H1 (cell line): ENCODE measurements at regions not wholly inside any gene's neighbourhood (a gene's known extent, or its start where the extent isn't known, plus 50 kb on each side); places are given as distances from the start of the nearest gene placed in this dataset.

Experiments used
- CTCF ChIA-PET: fragments of 300-600 bp; sonication (Branson Sonifier 250); formaldehyde crosslinking; loops from one replicate; lab custom pipeline; 2021; ENCODE audit not compliant: partially characterized antibody; lab: Charles Lee
- POLR2A ChIA-PET: fragments of 300-600 bp; sonication (Branson Sonifier 250); formaldehyde crosslinking; loops from one replicate; lab custom pipeline; 2021; ENCODE audit warnings: inconsistent platforms; ENCODE audit not compliant: partially characterized antibody; lab: Charles Lee
- DNase-seq, 2 experiments: peaks; one replicate each; pipeline versions ENCODE4 v3.0.0 to v3.0.0-alpha.2; 2010 to 2022; ENCODE audit warnings: low spot score in 2 of 2, low read depth in 1 of 2, mixed read lengths in 1 of 2
- FAIRE-seq: peaks from 2 replicates; lab custom pipeline; 2011; peaks lifted over from hg19 to GRCh38; lab: Jason Lieb, UNC
- H2AFZ ChIP-seq: 2 replicates; pipeline ENCODE4 v1.8.1; 2012; ENCODE audit warnings: low read length, inconsistent platforms
- H2AK5ac ChIP-seq: 2 replicates; pipeline ENCODE4 v1.6.1; 2013; ENCODE audit warnings: low read depth, low read length
- H2BK120ac ChIP-seq: replicated peaks from 2 replicates; pipeline ENCODE3; 2013; ENCODE audit warnings: low read depth, low read length, inconsistent platforms
- H2BK12ac ChIP-seq: 2 replicates; pipeline ENCODE4 v1.6.1; 2013; ENCODE audit warnings: low read depth, low read length
- H2BK15ac ChIP-seq: 2 replicates; pipeline ENCODE4 v1.6.1; 2013; ENCODE audit warnings: low read length
- H2BK20ac ChIP-seq: 2 replicates; pipeline ENCODE4 v1.6.1; 2013; ENCODE audit warnings: low read length
- H2BK5ac ChIP-seq: 2 replicates; pipeline ENCODE4 v1.6.1; 2013; ENCODE audit warnings: low read depth, low read length
- H3K14ac ChIP-seq: 2 replicates; pipeline ENCODE4 v1.6.1; 2013; ENCODE audit warnings: inconsistent platforms; ENCODE audit not compliant: insufficient read length
- H3K18ac ChIP-seq: 2 replicates; pipeline ENCODE4 v1.6.1; 2013; ENCODE audit warnings: low read length; ENCODE audit errors: extremely low read depth
- H3K23ac ChIP-seq: 2 replicates; pipeline ENCODE4 v1.6.1; 2013; ENCODE audit warnings: inconsistent platforms; ENCODE audit not compliant: insufficient read length
- H3K23me2 ChIP-seq: 2 replicates; pipeline ENCODE4 v1.6.1; 2013; ENCODE audit warnings: low read depth, low read length
- H3K27ac ChIP-seq: 2 replicates; pipeline ENCODE4 v1.6.1; 2011; ENCODE audit warnings: low read depth, low read length, inconsistent platforms
- H3K27me3 ChIP-seq, 4 experiments: replicated peaks in 1 of 4; 1 replicate in 1 of 4; 2 replicates in 3 of 4; pipeline versions ENCODE4 v1.6.1 to v1.8.1; 2011 to 2013; ENCODE audit warnings: low read length in 3 of 4, mild to moderate bottlenecking in 3 of 4, inconsistent platforms in 2 of 4, mixed read lengths in 2 of 4, moderate library complexity in 1 of 4; ENCODE audit not compliant: control insufficient read depth in 3 of 4, insufficient read depth in 3 of 4; ENCODE audit errors: extremely low read depth in 1 of 4
- H3K36me3 ChIP-seq, 4 experiments: 2 replicates each; pipeline versions ENCODE4 v1.6.1 to v1.8.1; 2011 to 2013; ENCODE audit warnings: mild to moderate bottlenecking in 4 of 4, low read length in 3 of 4, moderate library complexity in 2 of 4, control low read depth in 1 of 4, inconsistent platforms in 1 of 4; ENCODE audit not compliant: insufficient read depth in 4 of 4, control insufficient read depth in 2 of 4
- H3K4ac ChIP-seq: replicated peaks from 2 replicates; pipeline ENCODE3; 2013; ENCODE audit warnings: low read length, low read depth, mixed read lengths, inconsistent platforms; ENCODE audit not compliant: insufficient read length
- H3K4me1 ChIP-seq, 4 experiments: replicated peaks in 1 of 4; 1 replicate in 1 of 4; 2 replicates in 3 of 4; pipeline versions ENCODE4 v1.6.1 to v1.8.1; 2011 to 2013; ENCODE audit warnings: low read length in 3 of 4, inconsistent platforms in 2 of 4, mixed read lengths in 1 of 4; ENCODE audit not compliant: insufficient read depth in 4 of 4, control insufficient read depth in 3 of 4
- H3K4me2 ChIP-seq, 2 experiments: 2 replicates each; pipeline versions ENCODE4 v1.6.1 to v1.8.1; 2011 to 2013; ENCODE audit warnings: low read depth in 2 of 2, low read length in 2 of 2, control low read depth in 1 of 2, inconsistent platforms in 1 of 2, mild to moderate bottlenecking in 1 of 2; ENCODE audit not compliant: insufficient read depth in 1 of 2
- H3K4me3 ChIP-seq, 4 experiments: fragments of 200-600, 300-600 bp in 1 of 4; sonication (generic), shearing (Covaris generic), sonication (Bioruptor Twin) in 1 of 4; 2 replicates each; pipeline versions ENCODE4 v1.5.1 to v1.8.1; 2011 to 2016; ENCODE audit warnings: low read length in 4 of 4, low read depth in 3 of 4, control low read depth in 2 of 4, inconsistent platforms in 2 of 4, mild to moderate bottlenecking in 2 of 4, mixed read lengths in 1 of 4, moderate library complexity in 1 of 4; ENCODE audit not compliant: insufficient read depth in 2 of 4; ENCODE audit errors: extremely low read depth in 1 of 4
- H3K56ac ChIP-seq: replicated peaks from 2 replicates; pipeline ENCODE3; 2013; ENCODE audit warnings: low read depth, mild to moderate bottlenecking, mixed read lengths, low read length, inconsistent platforms; ENCODE audit not compliant: insufficient read length
- H3K79me1 ChIP-seq: 2 replicates; pipeline ENCODE4 v1.6.1; 2013; ENCODE audit warnings: low read depth, low read length, control low read depth
- H3K79me2 ChIP-seq, 2 experiments: 2 replicates each; pipeline versions ENCODE4 v1.6.1 to v1.8.1; 2012 to 2013; ENCODE audit warnings: low read length in 2 of 2, mild to moderate bottlenecking in 2 of 2, inconsistent platforms in 1 of 2; ENCODE audit not compliant: insufficient read depth in 2 of 2, control insufficient read depth in 1 of 2
- H3K9ac ChIP-seq, 4 experiments: replicated peaks in 1 of 4; 1 replicate in 1 of 4; 2 replicates in 3 of 4; pipeline versions ENCODE4 v1.6.1 to v1.8.1; 2011 to 2013; ENCODE audit warnings: low read depth in 3 of 4, low read length in 3 of 4, control low read depth in 2 of 4, mild to moderate bottlenecking in 2 of 4, moderate library complexity in 2 of 4, inconsistent platforms in 1 of 4; ENCODE audit errors: extremely low read depth in 1 of 4
- H3K9me3 ChIP-seq, 2 experiments: 2 replicates each; pipeline versions ENCODE4 v1.6.1 to v1.8.1; 2012 to 2013; ENCODE audit warnings: mild to moderate bottlenecking in 2 of 2, moderate library complexity in 2 of 2, control low read depth in 1 of 2, inconsistent platforms in 1 of 2, low read depth in 1 of 2, low read length in 1 of 2, mixed read lengths in 1 of 2; ENCODE audit not compliant: insufficient read depth in 2 of 2
- H4K20me1 ChIP-seq, 2 experiments: replicated peaks in 1 of 2; 2 replicates each; pipeline versions ENCODE3 to v1.8.1; 2011 to 2013; ENCODE audit warnings: inconsistent platforms in 2 of 2, low read length in 2 of 2, mild to moderate bottlenecking in 1 of 2; ENCODE audit not compliant: insufficient read depth in 2 of 2, control insufficient read depth in 1 of 2
- H4K5ac ChIP-seq: 2 replicates; pipeline ENCODE4 v1.6.1; 2013; ENCODE audit warnings: low read length, low read depth, mixed read lengths, inconsistent platforms; ENCODE audit not compliant: insufficient read length
- H4K8ac ChIP-seq: 2 replicates; pipeline ENCODE4 v1.8.0; 2013; ENCODE audit warnings: mild to moderate bottlenecking, moderate library complexity, low read length, inconsistent platforms; ENCODE audit not compliant: insufficient read depth; ENCODE audit errors: extremely low read depth
- H4K91ac ChIP-seq: replicated peaks from 2 replicates; pipeline ENCODE3; 2013; ENCODE audit warnings: low read length, mixed read lengths, inconsistent platforms; ENCODE audit not compliant: insufficient read length
- CBX5 ChIP-seq: fragments of 300-800, 300-1000 bp; sonication (generic); IDR thresholded peaks from 2 replicates; pipeline ENCODE4 v1.7.1; 2016; ENCODE audit warnings: antibody characterized with exemption, low read length, low read depth
- GTF2F1 ChIP-seq: IDR thresholded peaks from 2 replicates; pipeline ENCODE4 v1.6.1; 2012; ENCODE audit warnings: low read depth, low read length, improper control_type of control experiment, borderline replicate concordance
- RAD21 ChIP-seq, 2 experiments: IDR thresholded peaks in 1 of 2; conservative IDR thresholded peaks in 1 of 2; 2 replicates each; pipeline ENCODE4 v1.6.1; 2011; ENCODE audit warnings: low read depth in 2 of 2, low read length in 2 of 2, improper control_type of control experiment in 1 of 2, inconsistent platforms in 1 of 2, mild to moderate bottlenecking in 1 of 2, moderate library complexity in 1 of 2
- WGBS, 2 experiments: shearing (Covaris generic) in 1 of 2; methylation state at CpG; one replicate each; pipeline versions ENCODE4 v1.1.6 to v1.1.7; 2013 to 2015; ENCODE audit warnings: low lambda C conversion rate in 2 of 2, mixed read lengths in 2 of 2, inconsistent platforms in 1 of 2, low coverage in 1 of 2, missing lambda C conversion rate in 1 of 2; ENCODE audit not compliant: insufficient replicate concordance in 2 of 2, insufficient coverage in 1 of 2, insufficient read length in 1 of 2; ENCODE audit errors: extremely low coverage in 1 of 2, missing lambda C conversion rate in 1 of 2; 5-methylcytosine and 5-hydroxymethylcytosine counted together
- TF ChIP-seq, protein P1 (sequence below), 3 experiments: IDR thresholded peaks; 1 replicate in 2 of 3; 2 replicates in 1 of 3; pipeline versions ENCODE4 v1.5.1 to v1.6.1; 2011; ENCODE audit warnings: low read length in 3 of 3, mild to moderate bottlenecking in 3 of 3, inconsistent platforms in 2 of 3, low read depth in 1 of 3, moderate library complexity in 1 of 3; ENCODE audit not compliant: insufficient read depth in 1 of 3; ENCODE audit errors: control extremely low read depth in 1 of 3

DNA sequence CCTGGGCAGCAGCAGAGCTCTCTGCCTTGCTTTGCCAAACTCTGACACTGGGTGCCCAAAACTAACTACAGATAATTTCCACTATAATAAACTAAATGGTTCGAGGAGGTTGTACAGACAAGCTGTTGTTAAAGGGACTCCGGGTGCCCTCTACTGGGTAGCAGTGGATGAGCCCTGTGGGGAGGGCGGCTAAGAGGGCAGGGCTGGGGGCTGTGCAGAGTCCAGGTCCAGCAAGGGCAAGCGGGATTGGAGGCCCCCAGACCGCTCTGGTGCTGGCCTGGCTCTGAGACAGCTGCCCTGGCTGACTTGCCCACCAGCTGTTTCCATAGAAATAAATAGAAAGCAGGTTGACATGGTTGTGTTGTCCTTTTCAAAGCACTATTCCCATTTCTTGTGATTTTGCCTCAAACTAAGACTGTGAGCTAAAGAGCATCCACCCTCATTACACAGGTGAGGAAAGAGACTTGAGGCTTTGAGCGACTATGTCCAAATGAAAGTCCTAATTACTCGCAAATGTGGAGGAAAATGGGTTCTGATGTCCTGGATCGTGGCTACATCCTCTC lies 167.6 kb upstream of the CST7 start:
- no peak overlapping the region for H3K56ac ChIP-seq
- no peak overlapping the region for H3K4me2 ChIP-seq
- no peak overlapping the region for H4K5ac ChIP-seq
- no peaks in the 10 kb centered on the region for H3K23me2 ChIP-seq
- ChIA-PET POLR2A (no interaction called here), CTCF (interaction anchor here (0.6 to 4.6 kb wide), 42 partner anchors 10 to 677 kb away, joined by 3 to 64 read pairs (median 4); no protein-coding TSS in a partner anchor)
- no peaks in the 10 kb centered on the region for H3K79me2 ChIP-seq
- no peak overlapping the region for H3K27ac ChIP-seq
- H3K79me1 ChIP-seq: no peaks in the 10 kb centered on the region
- H3K14ac ChIP-seq: no peak overlapping the region
- no peak overlapping the region for H2BK120ac ChIP-seq
- no peak overlapping the region for H3K9ac ChIP-seq
- H4K20me1 ChIP-seq: no peaks in the 10 kb centered on the region
- H2BK12ac ChIP-seq: no peak overlapping the region
- no peak overlapping the region for H2AK5ac ChIP-seq
- H3K4me3 ChIP-seq: no peak overlapping the region
- peak in 1 of 2 experiments; percentile 55 for DNase-seq
- H3K4ac ChIP-seq: no peak overlapping the region
- H2AFZ ChIP-seq: no peak overlapping the region
- WGBS, 2 experiments: 85% methylated on average over 8 of the region's 8 CpGs; no CpG with 5 or more reads in 1 of the 2 experiments
- H4K8ac ChIP-seq: no peak overlapping the region
- H3K23ac ChIP-seq: no peak overlapping the region
- no peak for FAIRE-seq
- no peaks in the 10 kb centered on the region for H3K9me3 ChIP-seq
- no peak overlapping the region for H4K91ac ChIP-seq
- TF ChIP-seq GTF2F1 (no peak), CBX5 (no peak), RAD21 (IDR thresholded peaks at IDR 0.05 in 1 of 2, conservative IDR thresholded peaks at IDR 0.05 in 1 of 2; ENCODE audit: low read depth in 2 of 2, low read length in 2 of 2) (peak; percentile 70 to 82)
- TF ChIP-seq, protein P1, sequence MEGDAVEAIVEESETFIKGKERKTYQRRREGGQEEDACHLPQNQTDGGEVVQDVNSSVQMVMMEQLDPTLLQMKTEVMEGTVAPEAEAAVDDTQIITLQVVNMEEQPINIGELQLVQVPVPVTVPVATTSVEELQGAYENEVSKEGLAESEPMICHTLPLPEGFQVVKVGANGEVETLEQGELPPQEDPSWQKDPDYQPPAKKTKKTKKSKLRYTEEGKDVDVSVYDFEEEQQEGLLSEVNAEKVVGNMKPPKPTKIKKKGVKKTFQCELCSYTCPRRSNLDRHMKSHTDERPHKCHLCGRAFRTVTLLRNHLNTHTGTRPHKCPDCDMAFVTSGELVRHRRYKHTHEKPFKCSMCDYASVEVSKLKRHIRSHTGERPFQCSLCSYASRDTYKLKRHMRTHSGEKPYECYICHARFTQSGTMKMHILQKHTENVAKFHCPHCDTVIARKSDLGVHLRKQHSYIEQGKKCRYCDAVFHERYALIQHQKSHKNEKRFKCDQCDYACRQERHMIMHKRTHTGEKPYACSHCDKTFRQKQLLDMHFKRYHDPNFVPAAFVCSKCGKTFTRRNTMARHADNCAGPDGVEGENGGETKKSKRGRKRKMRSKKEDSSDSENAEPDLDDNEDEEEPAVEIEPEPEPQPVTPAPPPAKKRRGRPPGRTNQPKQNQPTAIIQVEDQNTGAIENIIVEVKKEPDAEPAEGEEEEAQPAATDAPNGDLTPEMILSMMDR (IDR thresholded peaks at IDR 0.05; ENCODE audit: control extremely low read depth in 1 of 3, insufficient read depth in 1 of 3, low read depth in 1 of 3, low read length in 3 of 3): peak; percentile 53 to 58 (median 57)
- no peaks in the 10 kb centered on the region for H3K27me3 ChIP-seq
- no peak overlapping the region for H3K18ac ChIP-seq
- H2BK5ac ChIP-seq: no peak overlapping the region
- no peak overlapping the region for H2BK15ac ChIP-seq
- H3K4me1 ChIP-seq: no peaks in the 10 kb centered on the region
- no peak overlapping the region for H2BK20ac ChIP-seq
- H3K36me3 ChIP-seq: no peaks in the 10 kb centered on the region
